ENCODE measurements at regions not wholly inside any gene's neighbourhood (a gene's known extent, or its start where the extent isn't known, plus 50 kb on each side); places are given as distances from the start of the nearest gene placed in this dataset.

DNA sequence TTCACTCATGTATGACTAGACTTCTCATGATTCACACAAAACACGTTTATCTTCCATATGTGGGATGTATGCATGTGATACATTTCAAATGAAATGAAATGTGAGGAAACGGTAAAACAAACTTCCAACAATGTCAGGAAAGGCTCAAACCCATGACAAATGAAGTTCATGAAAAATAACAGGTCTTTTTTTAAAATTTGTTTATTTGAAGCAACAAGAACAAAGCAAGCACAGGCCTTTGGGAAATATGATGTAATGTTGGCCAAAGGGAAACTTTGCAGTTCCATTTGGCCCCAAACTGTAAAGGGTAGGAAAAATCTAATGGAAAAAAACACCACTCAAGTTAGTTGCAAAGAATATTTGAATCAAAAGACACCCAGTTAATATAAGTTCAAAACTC is 463.8 kb upstream of the ARGLU1 start:
- TF ChIP-seq, protein P1, sequence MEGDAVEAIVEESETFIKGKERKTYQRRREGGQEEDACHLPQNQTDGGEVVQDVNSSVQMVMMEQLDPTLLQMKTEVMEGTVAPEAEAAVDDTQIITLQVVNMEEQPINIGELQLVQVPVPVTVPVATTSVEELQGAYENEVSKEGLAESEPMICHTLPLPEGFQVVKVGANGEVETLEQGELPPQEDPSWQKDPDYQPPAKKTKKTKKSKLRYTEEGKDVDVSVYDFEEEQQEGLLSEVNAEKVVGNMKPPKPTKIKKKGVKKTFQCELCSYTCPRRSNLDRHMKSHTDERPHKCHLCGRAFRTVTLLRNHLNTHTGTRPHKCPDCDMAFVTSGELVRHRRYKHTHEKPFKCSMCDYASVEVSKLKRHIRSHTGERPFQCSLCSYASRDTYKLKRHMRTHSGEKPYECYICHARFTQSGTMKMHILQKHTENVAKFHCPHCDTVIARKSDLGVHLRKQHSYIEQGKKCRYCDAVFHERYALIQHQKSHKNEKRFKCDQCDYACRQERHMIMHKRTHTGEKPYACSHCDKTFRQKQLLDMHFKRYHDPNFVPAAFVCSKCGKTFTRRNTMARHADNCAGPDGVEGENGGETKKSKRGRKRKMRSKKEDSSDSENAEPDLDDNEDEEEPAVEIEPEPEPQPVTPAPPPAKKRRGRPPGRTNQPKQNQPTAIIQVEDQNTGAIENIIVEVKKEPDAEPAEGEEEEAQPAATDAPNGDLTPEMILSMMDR (IDR thresholded peaks at IDR 0.05) = no peak
- no peak for TF ChIP-seq POLR2A (IDR thresholded peaks at IDR 0.05)
